ENCODE measurements at regions not wholly inside any gene's neighbourhood (a gene's known extent, or its start where the extent isn't known, plus 50 kb on each side); places are given as distances from the start of the nearest gene placed in this dataset.

DNA sequence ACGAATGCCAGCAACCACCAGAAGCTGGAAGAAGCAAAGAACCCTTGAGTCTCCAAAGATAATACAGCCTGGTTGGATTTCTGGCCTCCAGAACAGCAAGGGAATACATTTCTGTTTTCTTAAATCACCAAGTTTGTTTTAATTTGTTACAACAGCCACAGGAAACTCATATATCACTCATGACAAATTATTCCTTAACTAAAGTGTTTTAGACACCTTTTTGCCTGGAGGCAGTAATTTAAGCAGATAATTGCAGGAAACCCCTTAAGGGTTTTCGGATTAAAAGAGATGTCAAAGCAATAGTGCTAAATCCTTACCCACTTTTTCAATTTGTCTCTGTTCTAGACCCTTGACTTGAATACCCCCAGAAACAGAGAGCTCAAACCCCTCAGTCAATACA lies 1050.0 kb downstream of the EPHA7 start:
- 41 to 44% methylated on average over 2 of the region's 2 CpGs for WGBS, 2 donors
- intact Hi-C loops (cut with DNase I): no loop called here
- no peaks in the 10 kb centered on the region for H3K36me3 ChIP-seq (replicated peaks in 1 of 2; ENCODE audit: insufficient read depth in 1 of 2, low read depth in 2 of 2)
- H3K27ac ChIP-seq: no peak overlapping the region
- no peaks in the 10 kb centered on the region for H3K4me1 ChIP-seq
- DNase-seq (no peak), ATAC-seq (no peak)
- no peak for TF ChIP-seq POLR2A (IDR thresholded peaks at IDR 0.05)
- TF ChIP-seq, protein P1, sequence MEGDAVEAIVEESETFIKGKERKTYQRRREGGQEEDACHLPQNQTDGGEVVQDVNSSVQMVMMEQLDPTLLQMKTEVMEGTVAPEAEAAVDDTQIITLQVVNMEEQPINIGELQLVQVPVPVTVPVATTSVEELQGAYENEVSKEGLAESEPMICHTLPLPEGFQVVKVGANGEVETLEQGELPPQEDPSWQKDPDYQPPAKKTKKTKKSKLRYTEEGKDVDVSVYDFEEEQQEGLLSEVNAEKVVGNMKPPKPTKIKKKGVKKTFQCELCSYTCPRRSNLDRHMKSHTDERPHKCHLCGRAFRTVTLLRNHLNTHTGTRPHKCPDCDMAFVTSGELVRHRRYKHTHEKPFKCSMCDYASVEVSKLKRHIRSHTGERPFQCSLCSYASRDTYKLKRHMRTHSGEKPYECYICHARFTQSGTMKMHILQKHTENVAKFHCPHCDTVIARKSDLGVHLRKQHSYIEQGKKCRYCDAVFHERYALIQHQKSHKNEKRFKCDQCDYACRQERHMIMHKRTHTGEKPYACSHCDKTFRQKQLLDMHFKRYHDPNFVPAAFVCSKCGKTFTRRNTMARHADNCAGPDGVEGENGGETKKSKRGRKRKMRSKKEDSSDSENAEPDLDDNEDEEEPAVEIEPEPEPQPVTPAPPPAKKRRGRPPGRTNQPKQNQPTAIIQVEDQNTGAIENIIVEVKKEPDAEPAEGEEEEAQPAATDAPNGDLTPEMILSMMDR (IDR thresholded peaks at IDR 0.05): no peak
- no peaks in the 10 kb centered on the region for H3K27me3 ChIP-seq
- H3K9me3 ChIP-seq: no peaks in the 10 kb centered on the region
- no peak overlapping the region for H3K4me3 ChIP-seq

DNA sequence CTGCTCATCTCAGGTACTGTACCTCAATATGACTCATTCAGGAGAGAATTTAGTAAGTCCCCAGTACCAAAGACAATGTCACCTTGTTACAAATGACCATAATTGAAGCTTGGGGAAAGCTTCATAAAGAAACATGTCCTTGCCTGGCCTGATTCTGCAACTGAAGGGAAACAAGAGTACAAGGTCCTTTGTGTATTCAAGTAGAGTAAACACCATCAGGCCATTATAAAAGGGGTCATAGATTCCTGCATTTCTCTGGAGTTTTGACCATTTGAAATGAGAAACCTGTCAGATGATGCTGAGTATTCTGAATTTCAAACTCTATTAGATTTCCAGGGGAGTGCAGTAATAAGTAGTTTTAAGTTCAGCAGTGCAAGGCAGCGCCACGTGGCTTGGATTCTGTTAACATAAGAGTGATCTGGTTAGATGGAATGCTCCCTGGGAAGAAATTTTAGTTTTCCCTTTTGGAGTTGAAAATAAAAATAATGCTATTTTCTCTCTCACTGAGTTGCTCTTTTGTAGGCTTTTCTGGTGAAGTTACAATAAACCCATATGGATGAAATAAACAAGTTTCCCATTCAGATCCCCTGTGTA lies 1054.3 kb downstream of the EPHA7 start:
- no peaks in the 10 kb centered on the region for H3K4me1 ChIP-seq
- ATAC-seq: no peak
- WGBS, 2 donors: 23 to 30% methylated on average over 2 of the region's 2 CpGs
- DNase-seq: no peak
- H3K4me3 ChIP-seq: no peak overlapping the region
- no peak for TF ChIP-seq POLR2A (IDR thresholded peaks at IDR 0.05)
- TF ChIP-seq, protein P1 (IDR thresholded peaks at IDR 0.05): no peak
- intact Hi-C loops (cut with DNase I): no loop called here
- H3K27me3 ChIP-seq: no peaks in the 10 kb centered on the region
- no peak overlapping the region for H3K27ac ChIP-seq
- no peaks in the 10 kb centered on the region for H3K36me3 ChIP-seq (replicated peaks in 1 of 2; ENCODE audit: insufficient read depth in 1 of 2, low read depth in 2 of 2)
- no peaks in the 10 kb centered on the region for H3K9me3 ChIP-seq

DNA sequence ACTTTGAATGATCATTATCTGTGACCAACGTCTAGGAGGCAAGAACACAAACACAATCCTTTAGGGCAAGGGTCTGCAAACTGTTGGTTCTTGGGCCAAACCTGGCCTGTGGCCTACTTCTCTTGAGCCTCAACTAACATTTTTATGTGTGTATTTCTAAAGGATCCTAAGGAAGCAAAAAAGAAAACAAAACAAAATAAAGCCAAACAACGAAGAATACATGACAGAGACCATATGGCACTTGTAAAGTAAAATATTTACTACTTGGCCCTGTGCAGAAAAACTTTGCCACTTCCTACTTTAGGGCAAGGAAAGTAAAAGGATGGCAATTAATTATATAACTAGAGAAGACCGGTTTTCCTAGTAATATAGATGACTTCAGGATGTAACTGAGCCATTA lies 1056.2 kb downstream of the EPHA7 start:
- H3K4me1 ChIP-seq: no peaks in the 10 kb centered on the region
- H3K9me3 ChIP-seq: no peaks in the 10 kb centered on the region
- intact Hi-C loops (cut with DNase I): no loop called here
- H3K27ac ChIP-seq: no peak overlapping the region
- no peak overlapping the region for H3K4me3 ChIP-seq
- DNase-seq (no peak), ATAC-seq (no peak)
- TF ChIP-seq POLR2A (IDR thresholded peaks at IDR 0.05): no peak
- TF ChIP-seq, protein P1 (IDR thresholded peaks at IDR 0.05): no peak
- H3K36me3 ChIP-seq (replicated peaks in 1 of 2; ENCODE audit: insufficient read depth in 1 of 2, low read depth in 2 of 2): no peaks in the 10 kb centered on the region
- WGBS, 2 donors: 26 to 45% methylated on average over 3 of the region's 3 CpGs
- no peaks in the 10 kb centered on the region for H3K27me3 ChIP-seq

DNA sequence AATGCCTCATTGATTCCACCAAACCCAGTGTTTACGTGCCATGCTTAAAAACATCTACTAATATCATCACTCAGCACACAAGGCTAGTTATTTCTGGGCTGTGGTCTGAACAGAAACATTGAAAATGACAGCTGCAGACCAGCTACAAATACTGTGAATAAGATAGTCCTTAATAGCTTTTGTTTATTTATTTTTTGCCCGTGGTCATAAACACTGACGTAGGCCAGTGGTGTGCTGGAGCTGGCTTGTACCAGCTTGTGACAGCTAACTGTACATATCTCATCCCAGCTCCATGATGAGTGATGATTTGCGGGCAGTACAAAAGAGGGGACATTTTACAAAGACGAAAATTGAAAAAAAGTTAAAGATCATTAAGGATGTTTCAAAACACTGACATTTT lies 1057.0 kb downstream of the EPHA7 start:
- ATAC-seq (no peak), DNase-seq (no peak)
- Histone ChIP-seq H3K4me3 (no peak overlapping the region), H3K36me3 (replicated peaks in 1 of 2; ENCODE audit: insufficient read depth in 1 of 2, low read depth in 2 of 2) (no peaks in the 10 kb centered on the region), H3K27ac (no peak overlapping the region), H3K9me3 (no peaks in the 10 kb centered on the region), H3K27me3 (no peaks in the 10 kb centered on the region), H3K4me1 (no peaks in the 10 kb centered on the region)
- 58 to 61% methylated on average over 5 of the region's 5 CpGs for WGBS, 2 donors
- TF ChIP-seq, protein P1 (IDR thresholded peaks at IDR 0.05): no peak
- no peak for TF ChIP-seq POLR2A (IDR thresholded peaks at IDR 0.05)
- intact Hi-C loops (cut with DNase I): no loop called here

DNA sequence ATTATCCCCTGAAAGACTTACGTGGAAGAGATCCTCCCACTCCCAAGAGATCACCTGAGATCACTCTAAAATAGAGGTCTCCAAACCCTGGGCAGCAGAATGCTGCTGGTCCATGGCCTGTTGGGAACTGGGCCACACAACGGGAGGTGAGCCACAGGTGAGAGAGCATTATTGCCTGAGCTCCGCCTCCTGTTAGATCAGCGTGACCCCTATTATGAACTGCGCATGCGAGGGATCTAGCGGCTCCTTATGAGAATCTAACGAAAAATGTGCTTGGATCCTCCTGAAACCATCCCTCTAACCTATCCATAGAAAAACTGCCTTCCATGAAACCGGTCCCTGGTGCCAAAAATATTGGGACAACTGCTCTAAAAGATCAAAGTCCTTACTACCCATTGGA lies 1057.4 kb downstream of the EPHA7 start:
- Histone ChIP-seq H3K4me3 (no peak overlapping the region), H3K4me1 (no peaks in the 10 kb centered on the region), H3K27me3 (no peaks in the 10 kb centered on the region), H3K9me3 (no peaks in the 10 kb centered on the region), H3K36me3 (replicated peaks in 1 of 2; ENCODE audit: insufficient read depth in 1 of 2, low read depth in 2 of 2) (no peaks in the 10 kb centered on the region), H3K27ac (no peak overlapping the region)
- intact Hi-C loops (cut with DNase I): no loop called here
- ATAC-seq: no peak
- DNase-seq: no peak
- TF ChIP-seq POLR2A (IDR thresholded peaks at IDR 0.05): no peak
- TF ChIP-seq, protein P1 (IDR thresholded peaks at IDR 0.05): no peak
- 71 to 76% methylated on average over 9 of the region's 9 CpGs for WGBS, 2 donors

All from body of pancreas (tissue), 4 donors.